SK-N-SH (cell line): ENCODE measurements at regions not wholly inside any gene's neighbourhood (a gene's known extent, or its start where the extent isn't known, plus 50 kb on each side); places are given as distances from the start of the nearest gene placed in this dataset.

Experiments used
- CTCF ChIA-PET: fragments of 300-600, 350-600 bp; formaldehyde crosslinking; extraction: SDS; loops from one replicate; lab custom pipeline; 2021; lab: Yijun Ruan, JAX
- POLR2A ChIA-PET: fragments of 350-600 bp; sonication (Branson Sonifier 250); formaldehyde crosslinking; extraction: SDS; loops from one replicate; lab custom pipeline; 2020; ENCODE audit warnings: antibody characterized with exemption, inconsistent platforms; lab: Yijun Ruan, JAX
- DNase-seq: peaks from one replicate; pipeline ENCODE4 v3.0.0; 2012
- H2AFZ ChIP-seq: fragments of 200-600 bp; sonication (generic); 2 replicates; pipeline ENCODE4 v1.8.1; 2016; ENCODE audit warnings: antibody characterized with exemption, mild to moderate bottlenecking, low read depth
- H3F3A ChIP-seq: fragments of 200-600 bp; sonication (generic); replicated peaks from 2 replicates; pipeline ENCODE3; 2016; ENCODE audit warnings: antibody characterized with exemption, mild to moderate bottlenecking; ENCODE audit not compliant: insufficient read depth
- H3K27ac ChIP-seq, 2 experiments: fragments of 200-500 bp in 1 of 2; fragments of 200-600 bp in 1 of 2; sonication (Bioruptor generic) in 1 of 2; sonication (generic), shearing (Covaris generic) in 1 of 2; 2 replicates each; pipeline versions ENCODE4 v1.5.1 to v1.6.1; 2014 to 2016; ENCODE audit warnings: low read depth in 2 of 2, inconsistent platforms in 1 of 2, low read length in 1 of 2, mild to moderate bottlenecking in 1 of 2, mixed read lengths in 1 of 2
- H3K27me3 ChIP-seq: fragments of 200-600 bp; sonication (generic), shearing (Covaris generic); 2 replicates; pipeline ENCODE4 v1.6.1; 2016; ENCODE audit warnings: mixed run types; ENCODE audit not compliant: insufficient read depth
- H3K36me3 ChIP-seq, 2 experiments: fragments of 200-500 bp in 1 of 2; fragments of 200-600 bp in 1 of 2; sonication (Bioruptor generic) in 1 of 2; sonication (generic) in 1 of 2; replicated peaks in 1 of 2; 2 replicates each; pipeline versions ENCODE3 to v1.5.1; 2014 to 2016; ENCODE audit warnings: low read length in 1 of 2, mild to moderate bottlenecking in 1 of 2; ENCODE audit not compliant: insufficient read depth in 2 of 2, control insufficient read depth in 1 of 2
- H3K4me1 ChIP-seq, 2 experiments: fragments of 200-500 bp in 1 of 2; fragments of 200-600 bp in 1 of 2; sonication (Bioruptor generic) in 1 of 2; sonication (generic), shearing (Covaris generic) in 1 of 2; 2 replicates each; pipeline versions ENCODE4 v1.5.1 to v1.6.1; 2014 to 2016; ENCODE audit warnings: low read depth in 1 of 2, low read length in 1 of 2, mixed run types in 1 of 2; ENCODE audit not compliant: insufficient read depth in 2 of 2, control insufficient read depth in 1 of 2
- H3K4me2 ChIP-seq: fragments of 200-600 bp; sonication (generic), shearing (Covaris generic); 2 replicates; pipeline ENCODE4 v1.6.1; 2017; ENCODE audit warnings: mixed run types
- H3K4me3 ChIP-seq, 2 experiments: fragments of 200-500 bp in 1 of 2; fragments of 200-600 bp in 1 of 2; sonication (Bioruptor generic) in 1 of 2; sonication (generic), shearing (Covaris generic) in 1 of 2; 2 replicates each; pipeline versions ENCODE4 v1.5.1 to v1.8.1; 2014 to 2016; ENCODE audit warnings: low read depth in 2 of 2, inconsistent platforms in 1 of 2, low read length in 1 of 2, mild to moderate bottlenecking in 1 of 2, mixed read lengths in 1 of 2, moderate library complexity in 1 of 2
- H3K79me2 ChIP-seq: fragments of 200-600 bp; sonication (generic); 2 replicates; pipeline ENCODE4 v1.8.1; 2017; ENCODE audit warnings: mild to moderate bottlenecking; ENCODE audit not compliant: insufficient read depth
- H3K9ac ChIP-seq: fragments of 200-600 bp; sonication (generic); 2 replicates; pipeline ENCODE4 v1.6.1; 2017; ENCODE audit warnings: mixed run types
- H3K9me2 ChIP-seq: fragments of 200-600 bp; sonication (generic); 2 replicates; pipeline ENCODE4 v1.6.1; 2017; ENCODE audit warnings: mixed run types
- H3K9me3 ChIP-seq: fragments of 200-600 bp; sonication (generic); 2 replicates; pipeline ENCODE4 v1.6.1; 2017; ENCODE audit warnings: mixed run types, mild to moderate bottlenecking, moderate library complexity
- H4K20me1 ChIP-seq: fragments of 200-600 bp; sonication (generic); 2 replicates; pipeline ENCODE4 v1.6.1; 2017; ENCODE audit warnings: mild to moderate bottlenecking, mixed run types; ENCODE audit not compliant: insufficient read depth
- ELF1 ChIP-seq: IDR thresholded peaks from 2 replicates; pipeline ENCODE4 v1.4.0; 2012
- EP300 ChIP-seq, 2 experiments: IDR thresholded peaks; 2 replicates each; pipeline versions ENCODE4 v1.4.0 to v1.6.1; 2012; ENCODE audit warnings: borderline replicate concordance in 1 of 2, low read depth in 1 of 2, low read length in 1 of 2
- GABPA ChIP-seq: IDR thresholded peaks from 2 replicates; pipeline ENCODE4 v1.4.0; 2012; ENCODE audit warnings: low read depth, mild to moderate bottlenecking
- IRF3 ChIP-seq: fragments of 150-350 bp; IDR thresholded peaks from 2 replicates; pipeline ENCODE4 v1.6.1; 2016; ENCODE audit warnings: mild to moderate bottlenecking, low read depth, low read length
- JUND ChIP-seq: IDR thresholded peaks from 2 replicates; pipeline ENCODE4 v1.4.0; 2012
- MXI1 ChIP-seq: IDR thresholded peaks from 2 replicates; pipeline ENCODE4 v1.6.1; 2012; ENCODE audit warnings: mild to moderate bottlenecking, low read depth, low read length, improper control_type of control experiment
- NFIC ChIP-seq: IDR thresholded peaks from 2 replicates; pipeline ENCODE4 v1.4.0; 2012; ENCODE audit warnings: borderline replicate concordance
- NRF1 ChIP-seq: IDR thresholded peaks from 2 replicates; pipeline ENCODE4 v1.6.1; 2012; ENCODE audit warnings: low read depth, mild to moderate bottlenecking, low read length
- RFX5 ChIP-seq: IDR thresholded peaks from 2 replicates; pipeline ENCODE4 v1.6.1; 2012; ENCODE audit warnings: mild to moderate bottlenecking, improper control_type of control experiment, low read length
- RXRA ChIP-seq: IDR thresholded peaks from 2 replicates; pipeline ENCODE4 v1.4.0; 2012; ENCODE audit warnings: low read depth, mild to moderate bottlenecking, borderline replicate concordance
- SIN3A ChIP-seq: IDR thresholded peaks from 2 replicates; pipeline ENCODE4 v1.6.1; 2012; ENCODE audit warnings: low read depth, mild to moderate bottlenecking, low read length, moderate library complexity, borderline replicate concordance
- TAF1 ChIP-seq: IDR thresholded peaks from 2 replicates; pipeline ENCODE4 v1.6.1; 2012; ENCODE audit warnings: low read depth, mild to moderate bottlenecking, low read length, moderate library complexity, borderline replicate concordance
- TEAD4 ChIP-seq: IDR thresholded peaks from 2 replicates; pipeline ENCODE4 v1.4.0; 2012; ENCODE audit warnings: mild to moderate bottlenecking, borderline replicate concordance; ENCODE audit not compliant: insufficient read depth
- WGBS: methylation state at CpG from one replicate; pipeline ENCODE4 v1.1.6; 2017; ENCODE audit warnings: low lambda C conversion rate; 5-methylcytosine and 5-hydroxymethylcytosine counted together
- TF ChIP-seq, protein P1 (sequence below): IDR thresholded peaks from 2 replicates; pipeline ENCODE4 v1.4.0; 2012; ENCODE audit warnings: low read depth, borderline replicate concordance

- no peaks in the 10 kb centered on the region for H3K9me3 ChIP-seq
- CTCF ChIA-PET: no interaction called here
- no peaks in the 10 kb centered on the region for H3F3A ChIP-seq
- WGBS: 16% methylated on average over 17 of the region's 22 CpGs
- no peaks in the 10 kb centered on the region for H4K20me1 ChIP-seq
- no peak overlapping the region for H3K9ac ChIP-seq
- no peak for DNase-seq
- H3K9me2 ChIP-seq: no peaks in the 10 kb centered on the region
- POLR2A ChIA-PET: no interaction called here
- H3K79me2 ChIP-seq: no peaks in the 10 kb centered on the region
- no peak overlapping the region for H2AFZ ChIP-seq
- H3K4me2 ChIP-seq: no peak overlapping the region
- TF ChIP-seq JUND (no peak), RFX5 (no peak), GABPA (no peak), NRF1 (no peak), TEAD4 (no peak), SIN3A (no peak), NFIC (no peak), ELF1 (no peak)
- TF ChIP-seq, protein P1, sequence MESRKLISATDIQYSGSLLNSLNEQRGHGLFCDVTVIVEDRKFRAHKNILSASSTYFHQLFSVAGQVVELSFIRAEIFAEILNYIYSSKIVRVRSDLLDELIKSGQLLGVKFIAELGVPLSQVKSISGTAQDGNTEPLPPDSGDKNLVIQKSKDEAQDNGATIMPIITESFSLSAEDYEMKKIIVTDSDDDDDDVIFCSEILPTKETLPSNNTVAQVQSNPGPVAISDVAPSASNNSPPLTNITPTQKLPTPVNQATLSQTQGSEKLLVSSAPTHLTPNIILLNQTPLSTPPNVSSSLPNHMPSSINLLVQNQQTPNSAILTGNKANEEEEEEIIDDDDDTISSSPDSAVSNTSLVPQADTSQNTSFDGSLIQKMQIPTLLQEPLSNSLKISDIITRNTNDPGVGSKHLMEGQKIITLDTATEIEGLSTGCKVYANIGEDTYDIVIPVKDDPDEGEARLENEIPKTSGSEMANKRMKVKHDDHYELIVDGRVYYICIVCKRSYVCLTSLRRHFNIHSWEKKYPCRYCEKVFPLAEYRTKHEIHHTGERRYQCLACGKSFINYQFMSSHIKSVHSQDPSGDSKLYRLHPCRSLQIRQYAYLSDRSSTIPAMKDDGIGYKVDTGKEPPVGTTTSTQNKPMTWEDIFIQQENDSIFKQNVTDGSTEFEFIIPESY: no peak
- H3K27ac ChIP-seq: no peak overlapping the region
- H3K27me3 ChIP-seq: peaks cover 70% of the 10 kb centered on the region
- H3K4me3 ChIP-seq: no peak overlapping the region
- H3K4me1 ChIP-seq: no peaks in the 10 kb centered on the region
- no peaks in the 10 kb centered on the region for H3K36me3 ChIP-seq
Observed at GRCh38 chr18:78727877-78728783, 251.5 kb upstream of the SALL3 start.

DNA sequence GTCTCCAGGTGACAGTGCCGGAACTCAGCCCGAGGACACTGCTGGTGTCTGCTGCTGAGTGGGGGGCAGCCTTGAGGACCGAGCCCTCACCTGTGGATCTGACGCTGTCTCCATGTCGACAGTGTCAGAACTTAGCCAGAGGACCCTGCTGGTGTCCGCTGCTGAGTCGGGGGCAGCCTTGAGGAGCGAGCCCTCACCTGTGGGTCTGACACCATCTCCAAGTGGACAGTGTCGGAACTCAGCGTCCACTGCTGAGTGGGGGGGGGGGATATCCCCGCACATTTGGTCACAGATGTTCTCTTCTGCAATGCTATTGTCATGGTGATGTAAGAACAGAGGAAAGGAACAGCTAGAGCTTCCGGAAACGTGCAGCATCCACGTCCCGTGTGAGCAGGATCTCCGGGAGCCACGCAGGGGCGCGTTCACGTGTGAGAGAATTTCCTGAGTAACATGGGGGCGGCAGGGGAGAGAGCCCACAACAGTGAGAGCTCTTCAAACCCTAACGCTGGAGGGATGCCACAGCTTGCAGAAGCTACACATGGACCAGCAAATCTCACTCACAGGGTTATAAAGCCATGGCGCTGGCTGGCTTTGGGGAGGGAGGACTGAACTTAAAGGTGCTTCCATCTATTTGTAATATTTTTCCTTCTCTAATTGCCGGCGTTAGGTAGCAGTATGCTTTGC, 250.7 kb upstream of the SALL3 start:
- H3K9ac ChIP-seq: no peak overlapping the region
- no peak for DNase-seq
- H3F3A ChIP-seq: no peaks in the 10 kb centered on the region
- CTCF ChIA-PET: no interaction called here
- H3K27me3 ChIP-seq: peaks cover 67% of the 10 kb centered on the region
- 10% methylated on average over 14 of the region's 25 CpGs for WGBS
- H3K79me2 ChIP-seq: no peaks in the 10 kb centered on the region
- no peaks in the 10 kb centered on the region for H3K4me1 ChIP-seq
- H3K9me3 ChIP-seq: no peaks in the 10 kb centered on the region
- H4K20me1 ChIP-seq: no peaks in the 10 kb centered on the region
- H3K4me2 ChIP-seq: no peak overlapping the region
- H3K4me3 ChIP-seq: no peak overlapping the region
- POLR2A ChIA-PET: no interaction called here
- no peak for TF ChIP-seq TAF1
- TF ChIP-seq RXRA: no peak
- TF ChIP-seq MXI1: no peak
- TF ChIP-seq IRF3: no peak
- no peak for TF ChIP-seq EP300 (IDR thresholded peaks at IDR 0.05; ENCODE audit: borderline replicate concordance in 1 of 2, low read depth in 1 of 2, low read length in 1 of 2)
- no peaks in the 10 kb centered on the region for H3K36me3 ChIP-seq
- no peak overlapping the region for H3K27ac ChIP-seq
- no peak overlapping the region for H2AFZ ChIP-seq
- no peaks in the 10 kb centered on the region for H3K9me2 ChIP-seq
